ENCODE measurements at regions not wholly inside any gene's neighbourhood (a gene's known extent, or its start where the extent isn't known, plus 50 kb on each side); places are given as distances from the start of the nearest gene placed in this dataset.
"Not testable (repeated sequence)": the region's sequence is repeated elsewhere in the genome, so short reads cannot be mapped to it uniquely, and the experiment has no call there.

- no peak for TF ChIP-seq CTCF (IDR thresholded peaks at IDR 0.05; ENCODE audit: insufficient read depth, low read length, missing control alignments)
- no peak for DNase-seq (ENCODE audit: low read depth, low spot score)
- POLR2A ChIA-PET: no interaction called here
- CTCF ChIA-PET: no interaction called here
- H3K4me3 ChIP-seq (ENCODE audit: low read depth, low read length): no peak overlapping the region
Observed at GRCh38 chr7:51569581-51569980, 253.0 kb upstream of the COBL start.

GRCh38 chr7:51569176-51569575 is 252.6 kb upstream of the COBL start:
- no peak for TF ChIP-seq CTCF (IDR thresholded peaks at IDR 0.05; ENCODE audit: insufficient read depth, low read length, missing control alignments)
- H3K4me3 ChIP-seq (ENCODE audit: low read depth, low read length): no peak overlapping the region
- CTCF ChIA-PET: no interaction called here
- DNase-seq (ENCODE audit: low read depth, low spot score): no peak
- POLR2A ChIA-PET: no interaction called here

GRCh38 chr7:51551070-51551469 is 234.5 kb upstream of the COBL start:
- DNase-seq (ENCODE audit: low read depth, low spot score): no peak
- CTCF ChIA-PET: no interaction called here
- TF ChIP-seq CTCF (IDR thresholded peaks at IDR 0.05; ENCODE audit: insufficient read depth, low read length, missing control alignments): no peak
- POLR2A ChIA-PET: no interaction called here
- no peak overlapping the region for H3K4me3 ChIP-seq (ENCODE audit: low read depth, low read length)

GRCh38 chr7:51545131-51545530 is 228.5 kb upstream of the COBL start:
- DNase-seq (ENCODE audit: low read depth, low spot score): no peak
- TF ChIP-seq CTCF (IDR thresholded peaks at IDR 0.05; ENCODE audit: insufficient read depth, low read length, missing control alignments): no peak
- ChIA-PET CTCF (no interaction called here), POLR2A (no interaction called here)
- H3K4me3 ChIP-seq (ENCODE audit: low read depth, low read length): no peak overlapping the region

- ChIA-PET CTCF (no interaction called here), POLR2A (no interaction called here)
- no peak for DNase-seq (ENCODE audit: low read depth, low spot score)
- H3K4me3 ChIP-seq (ENCODE audit: low read depth, low read length): no peak overlapping the region
- no peak for TF ChIP-seq CTCF (IDR thresholded peaks at IDR 0.05; ENCODE audit: insufficient read depth, low read length, missing control alignments)
Observed at GRCh38 chr7:51543801-51544553, 227.4 kb upstream of the COBL start.

- POLR2A ChIA-PET; H3K4me3 ChIP-seq (ENCODE audit: low read depth, low read length); CTCF ChIA-PET; DNase-seq (ENCODE audit: low read depth, low spot score): not testable (repeated sequence)
Observed at GRCh38 chr7:51540906-51541305, 224.3 kb upstream of the COBL start.

DNA sequence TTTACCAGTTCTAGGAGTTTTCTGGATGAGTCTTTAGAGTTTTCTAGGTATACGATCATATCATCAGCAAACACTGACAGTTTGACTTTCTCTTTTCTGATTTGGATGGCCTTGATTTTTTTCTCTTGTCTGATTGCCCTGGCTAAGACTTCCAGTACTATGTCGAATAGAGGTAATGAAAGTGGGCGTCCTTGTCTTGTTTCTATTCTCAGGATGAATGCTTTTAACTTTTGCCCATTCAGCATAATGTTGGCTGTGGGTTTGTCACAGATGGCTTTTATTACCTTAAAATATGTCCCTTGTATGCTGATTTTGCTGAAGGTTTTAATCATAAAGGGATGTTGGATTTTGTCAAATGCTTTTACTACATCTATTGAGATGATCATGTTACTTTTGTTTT is 223.2 kb upstream of the COBL start:
- CTCF ChIA-PET: no interaction called here
- no peak for TF ChIP-seq CTCF (IDR thresholded peaks at IDR 0.05; ENCODE audit: insufficient read depth, low read length, missing control alignments)
- no peak for DNase-seq (ENCODE audit: low read depth, low spot score)
- no peak overlapping the region for H3K4me3 ChIP-seq (ENCODE audit: low read depth, low read length)
- POLR2A ChIA-PET: no interaction called here
